Stimulated activated CD4-positive, alpha-beta T cell treated with anti-CD3 and anti-CD28 coated beads, Interleukin-15, amount 100 ng/mL, for 24 hours (primary cell): ENCODE measurements at regions not wholly inside any gene's neighbourhood (a gene's known extent, or its start where the extent isn't known, plus 50 kb on each side); places are given as distances from the start of the nearest gene placed in this dataset.

ENCODE experiments used
- DNase-seq: peaks from one replicate; pipeline ENCODE4 v3.0.0-alpha.2; 2020

- no peak for DNase-seq
Measured at GRCh38 chr10:62721687-62722086, 82.8 kb upstream of the ADO start.

GRCh38 chr10:62723375-62723774, 81.1 kb upstream of the ADO start:
- no peak for DNase-seq

- DNase-seq, result peak; percentile 51
Measured at GRCh38 chr10:62724465-62724864, 80.1 kb upstream of the ADO start.

GRCh38 chr10:62726142-62726541, 78.4 kb upstream of the ADO start:
- DNase-seq, result peak; percentile 80

- DNase-seq, result no peak
Measured at GRCh38 chr10:62726638-62727037, 77.9 kb upstream of the ADO start.

- no peak for DNase-seq
Measured at GRCh38 chr10:62727934-62728333, 76.6 kb upstream of the ADO start.

- DNase-seq, result no peak
Measured at GRCh38 chr10:62728479-62728878, 76.0 kb upstream of the ADO start.

- peak; percentile 61 for DNase-seq
Measured at GRCh38 chr10:62732841-62733653, 71.5 kb upstream of the ADO start.

- DNase-seq, result peak; percentile 28
Measured at GRCh38 chr10:62733654-62734293, 70.7 kb upstream of the ADO start.

- no peak for DNase-seq
Measured at GRCh38 chr10:62734781-62735463, 69.6 kb upstream of the ADO start.

- peak; percentile 29 for DNase-seq
Measured at GRCh38 chr10:62735464-62736167, 68.9 kb upstream of the ADO start.

GRCh38 chr10:62736168-62736546, 68.4 kb upstream of the ADO start:
- no peak for DNase-seq

- no peak for DNase-seq
Measured at GRCh38 chr10:62738916-62739315, 65.6 kb upstream of the ADO start.

GRCh38 chr10:62740885-62741745, 63.4 kb upstream of the ADO start:
- no peak for DNase-seq

- no peak for DNase-seq
Measured at GRCh38 chr10:62741996-62742395, 62.5 kb upstream of the ADO start.

- no peak for DNase-seq
Measured at GRCh38 chr10:62742536-62743061, 61.9 kb upstream of the ADO start.

- no peak for DNase-seq
Measured at GRCh38 chr10:62744136-62744535, 60.4 kb upstream of the ADO start.

GRCh38 chr10:62745581-62745980, 58.9 kb upstream of the ADO start:
- DNase-seq, result no peak

GRCh38 chr10:62746951-62747729, 57.4 kb upstream of the ADO start:
- DNase-seq, result no peak

- no peak for DNase-seq
Measured at GRCh38 chr10:62748386-62748785, 56.1 kb upstream of the ADO start.

- no peak for DNase-seq
Measured at GRCh38 chr10:62749093-62749683, 55.3 kb upstream of the ADO start.
